ENCODE measurements at regions not wholly inside any gene's neighbourhood (a gene's known extent, or its start where the extent isn't known, plus 50 kb on each side); places are given as distances from the start of the nearest gene placed in this dataset.

DNA sequence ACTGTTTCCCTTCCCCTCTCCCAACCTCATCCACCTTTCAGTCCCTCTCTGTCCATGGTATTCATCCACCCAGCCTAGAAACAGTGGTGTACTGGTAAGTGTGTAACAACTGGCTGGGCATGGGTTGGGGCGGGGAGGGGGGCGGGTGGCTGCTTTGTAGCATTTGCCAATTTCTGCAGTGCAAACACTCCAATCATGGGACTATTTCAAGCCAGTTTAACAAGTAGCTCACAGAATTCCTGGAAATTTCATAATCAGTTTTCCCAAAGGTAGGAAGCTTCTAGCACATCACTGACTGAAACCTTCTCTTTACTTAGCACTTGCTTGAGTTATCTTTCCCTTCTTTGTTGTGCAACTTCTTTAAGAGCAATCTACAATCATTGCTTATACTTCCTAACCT is 100.8 kb upstream of the WASF3 start:
- no peak for DNase-seq

DNA sequence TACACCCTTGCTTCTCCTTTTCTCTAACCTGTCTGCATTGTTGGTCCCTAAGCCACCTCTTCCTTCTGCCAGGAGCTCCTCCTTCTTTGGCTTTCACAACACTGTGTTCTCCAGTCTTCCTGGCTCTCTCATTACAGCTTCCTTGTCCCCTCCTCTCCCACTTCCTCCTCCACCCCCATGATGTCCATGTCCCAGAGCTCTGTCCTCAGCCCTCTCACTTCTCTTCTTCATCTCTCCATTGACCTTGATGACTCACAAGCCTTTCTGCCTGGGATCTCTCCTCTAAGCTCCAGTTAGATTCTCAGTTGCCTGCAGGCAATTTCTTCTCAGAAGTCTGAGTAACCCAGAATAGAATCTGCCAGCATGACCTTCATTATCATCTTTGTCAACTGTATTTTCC is 100.3 kb upstream of the WASF3 start:
- DNase-seq: no peak

DNA sequence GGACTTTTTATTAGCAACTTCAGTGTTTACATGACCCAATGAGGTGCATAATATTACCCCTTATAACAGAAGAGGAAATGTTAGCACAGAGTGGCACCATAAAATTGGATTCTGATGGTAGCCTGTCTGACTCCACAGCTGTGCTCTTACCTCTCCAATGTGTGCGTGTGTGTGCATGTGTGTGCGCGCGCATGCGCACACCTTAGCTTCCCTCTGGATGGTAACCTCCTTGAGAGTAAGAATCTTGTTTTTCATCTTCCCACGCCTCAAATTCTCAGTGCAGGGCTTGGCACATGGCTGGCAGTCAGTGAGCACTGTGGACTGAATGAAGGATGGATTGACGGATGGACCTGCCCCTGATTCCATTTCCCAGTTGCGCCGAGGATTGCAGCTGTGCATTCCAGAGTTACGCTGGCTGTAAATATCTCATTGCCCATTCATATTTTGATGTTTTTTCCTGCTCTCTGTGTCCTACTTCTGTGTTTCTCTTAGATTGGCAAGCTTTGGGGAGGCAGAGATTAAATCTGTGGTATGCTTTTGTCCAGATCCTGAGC is 99.2 kb upstream of the WASF3 start:
- DNase-seq: no peak

DNA sequence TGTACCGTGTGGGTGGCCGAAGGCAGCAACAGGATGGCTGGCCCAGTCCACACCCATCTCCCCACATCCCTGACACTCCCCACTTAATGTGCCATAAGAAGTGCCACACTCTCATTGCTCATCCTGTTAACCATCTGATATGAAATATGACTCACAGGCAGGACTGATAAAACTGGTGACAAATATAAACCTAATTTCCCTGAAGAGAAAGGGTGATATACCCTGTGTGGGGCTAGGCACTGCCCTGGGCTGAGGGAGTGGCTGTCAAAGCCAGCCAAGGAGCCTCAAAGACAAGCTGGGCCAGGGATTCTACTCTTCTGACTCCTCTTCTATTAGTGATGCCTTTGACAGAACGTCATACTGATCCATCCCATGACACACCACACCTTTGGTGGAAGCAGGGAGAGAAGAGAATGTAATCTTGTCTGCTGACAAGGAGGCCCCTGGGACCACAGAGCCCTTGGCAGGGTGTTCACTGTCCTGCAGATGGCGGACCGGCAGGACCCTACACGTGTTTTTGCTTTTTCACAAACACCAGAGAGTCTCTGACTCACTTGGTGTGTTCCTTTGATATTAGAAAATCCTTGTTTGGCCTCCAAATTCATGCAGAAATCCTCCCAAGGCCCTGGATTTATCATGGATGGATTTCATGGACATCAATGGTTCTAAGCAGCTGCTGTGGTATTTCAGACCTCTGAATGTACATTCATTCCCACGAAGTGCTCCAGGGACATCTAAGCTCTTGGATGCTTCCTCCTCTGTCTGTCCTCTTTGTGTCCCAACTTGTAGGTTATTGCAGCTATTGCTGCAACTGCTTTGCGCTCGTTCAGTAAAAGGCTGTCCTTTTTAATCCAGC is 98.0 kb upstream of the WASF3 start:
- no peak for DNase-seq

DNA sequence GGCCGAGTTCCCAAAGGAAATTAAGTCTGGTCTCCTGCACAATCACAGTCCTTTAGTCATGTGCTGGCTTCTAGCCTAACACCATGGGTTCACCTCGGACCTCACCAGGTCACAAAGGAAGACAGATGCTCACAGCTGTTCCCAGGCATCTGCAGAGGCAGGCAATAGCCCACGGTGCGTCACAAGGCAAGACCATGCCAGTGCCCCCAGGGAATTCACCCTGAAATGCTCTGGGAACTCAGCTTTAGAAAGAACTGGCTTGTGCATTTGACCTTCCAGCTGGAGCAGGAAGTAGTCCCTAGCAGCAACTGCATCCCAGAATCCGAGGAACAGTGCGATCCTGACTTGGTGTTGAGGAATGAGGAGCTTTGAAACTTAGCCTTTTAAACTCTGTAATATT is 96.8 kb upstream of the WASF3 start:
- peak; percentile 65 for DNase-seq

DNA sequence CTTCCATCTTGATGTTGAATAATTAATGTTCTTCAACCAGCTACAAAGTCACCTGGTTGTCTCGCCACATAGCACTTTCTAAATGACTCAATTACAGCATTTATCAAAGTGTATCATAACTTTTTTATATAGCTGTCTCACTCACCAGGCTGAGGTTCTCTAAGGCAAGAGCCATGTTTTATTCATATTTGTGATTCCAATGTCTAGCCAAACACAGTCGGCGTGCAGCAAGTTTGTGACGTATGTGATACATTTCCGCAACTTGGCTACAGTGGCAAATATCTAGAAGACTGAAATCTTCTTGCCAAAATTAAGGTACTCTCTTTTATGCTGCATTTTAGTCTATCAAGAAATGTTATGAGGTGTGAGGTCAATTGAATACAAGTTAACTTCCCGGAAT is 94.2 kb upstream of the WASF3 start:
- no peak for DNase-seq

DNA sequence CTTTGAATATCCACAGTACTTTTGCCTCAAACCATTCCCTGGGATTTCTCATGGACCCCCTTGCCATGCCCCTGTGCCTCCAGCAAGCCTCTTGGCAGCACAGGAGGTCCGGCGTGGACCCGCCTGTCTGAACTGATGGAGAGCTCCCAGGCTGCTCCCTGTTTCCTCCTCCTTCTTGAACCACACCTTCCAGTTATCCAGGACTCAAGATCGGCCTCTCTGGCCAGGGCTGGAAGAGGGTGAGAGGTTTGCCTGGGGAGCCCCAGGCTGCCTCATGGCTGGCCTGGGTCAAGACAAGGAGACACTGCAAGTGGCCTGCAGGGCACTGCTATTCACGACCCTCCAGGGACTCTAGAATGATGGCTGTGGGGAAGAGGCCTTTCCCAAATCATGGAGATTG is 93.6 kb upstream of the WASF3 start:
- no peak for DNase-seq

DNA sequence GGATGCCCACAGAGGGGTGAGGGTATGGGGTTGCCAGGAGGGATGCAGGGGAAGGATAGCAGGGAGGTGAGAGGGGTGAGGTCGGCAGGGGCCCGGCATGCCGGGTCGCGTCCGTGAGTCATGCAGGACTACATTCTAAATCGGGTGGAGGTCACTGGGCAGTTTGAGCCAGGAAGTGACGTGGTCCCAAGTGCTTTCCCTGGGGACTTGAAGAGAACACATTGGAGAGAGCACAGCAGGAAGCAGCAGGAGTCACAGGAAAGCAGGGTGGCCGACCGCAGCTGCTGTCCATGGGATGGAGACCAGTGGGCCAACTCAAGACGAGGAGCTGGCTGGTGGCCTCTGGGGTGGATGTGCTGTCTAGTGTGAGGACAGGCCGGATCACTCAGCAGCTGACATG is 92.0 kb upstream of the WASF3 start:
- peak; percentile 32 for DNase-seq

DNA sequence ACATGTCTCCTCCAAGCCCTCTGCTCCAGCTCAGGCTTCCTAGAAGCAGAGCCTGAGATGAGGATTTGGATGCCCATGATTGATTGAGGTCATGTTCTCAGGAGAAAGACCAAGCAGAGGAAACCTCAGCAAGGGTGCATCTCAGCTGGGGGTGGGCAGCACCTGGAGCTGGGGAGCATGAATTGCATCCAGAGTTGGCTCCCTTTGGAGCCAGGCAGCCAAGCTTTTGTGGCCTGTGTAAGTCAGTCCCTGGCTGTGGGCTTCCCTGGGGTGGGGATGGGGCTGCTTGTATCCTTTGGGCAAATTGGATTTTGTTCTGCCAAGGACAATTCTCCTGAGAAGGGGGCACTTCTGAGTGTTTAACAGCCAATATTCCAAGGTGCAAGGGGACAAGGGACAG is 91.5 kb upstream of the WASF3 start:
- DNase-seq: peak; percentile 2

DNA sequence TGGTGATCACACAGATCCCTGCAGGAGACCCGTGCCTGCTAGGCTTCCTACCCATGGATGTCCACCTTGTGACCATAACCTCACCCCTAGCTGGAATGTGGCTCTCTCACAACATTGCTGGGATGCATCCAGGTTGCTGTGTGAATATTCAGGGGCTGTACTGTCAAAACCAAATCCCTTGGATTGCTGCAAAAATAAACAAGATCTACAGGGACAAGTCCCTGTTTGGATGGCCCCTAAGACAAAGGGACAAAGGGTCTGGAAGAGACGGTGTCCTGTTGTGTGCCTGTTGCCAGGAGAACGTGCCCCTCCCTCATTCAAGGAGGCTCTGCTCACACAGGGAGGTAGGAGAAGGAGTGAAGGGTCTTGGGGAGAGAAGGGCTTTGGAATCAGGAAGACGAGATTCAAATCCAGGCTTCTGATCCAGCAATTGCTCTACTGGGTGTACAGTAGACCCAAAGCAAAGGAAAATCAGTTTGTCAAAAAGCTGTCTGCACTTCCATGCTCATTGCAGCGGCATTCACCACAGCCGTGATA is 89.2 kb upstream of the WASF3 start:
- DNase-seq: peak; percentile 39

DNA sequence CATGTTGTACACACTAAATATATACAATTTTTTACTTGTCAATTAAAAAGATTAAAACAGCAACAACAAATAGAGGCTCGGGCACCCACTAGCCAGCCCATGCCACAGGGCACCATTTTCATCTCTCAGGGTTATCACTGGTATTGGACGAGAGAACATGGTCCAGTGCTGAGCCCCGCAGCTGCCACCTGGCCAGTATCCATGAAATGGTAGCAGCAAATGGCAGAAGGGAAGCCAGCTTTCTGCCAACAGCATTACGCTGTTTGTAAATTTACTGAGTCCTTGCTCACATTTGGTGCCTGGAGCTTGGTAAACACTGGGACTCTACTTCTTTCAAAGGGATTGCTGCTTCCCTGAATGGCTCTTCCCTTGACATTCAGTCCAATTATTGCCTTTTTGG is 87.9 kb upstream of the WASF3 start:
- peak; percentile 37 for DNase-seq

DNA sequence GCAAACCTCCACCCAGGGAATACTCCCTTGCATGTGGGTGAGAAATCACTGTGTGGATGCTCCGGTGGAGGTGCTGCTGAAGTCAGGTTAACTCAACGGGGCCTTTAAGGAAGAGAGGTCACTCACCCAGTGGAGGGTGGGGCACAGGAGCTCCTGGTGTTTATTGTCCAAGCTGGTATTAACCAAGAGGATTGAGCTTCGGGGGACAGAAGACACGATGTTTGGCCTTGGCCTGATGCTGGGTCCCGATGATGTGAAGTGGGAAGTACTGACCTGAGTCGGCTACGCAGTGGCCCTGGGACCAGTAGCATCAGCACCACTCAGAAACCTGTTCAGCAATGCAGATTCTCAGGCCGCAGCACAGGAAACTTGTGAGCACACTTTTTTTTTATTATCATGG is 85.7 kb upstream of the WASF3 start:
- peak; percentile 9 for DNase-seq

DNA sequence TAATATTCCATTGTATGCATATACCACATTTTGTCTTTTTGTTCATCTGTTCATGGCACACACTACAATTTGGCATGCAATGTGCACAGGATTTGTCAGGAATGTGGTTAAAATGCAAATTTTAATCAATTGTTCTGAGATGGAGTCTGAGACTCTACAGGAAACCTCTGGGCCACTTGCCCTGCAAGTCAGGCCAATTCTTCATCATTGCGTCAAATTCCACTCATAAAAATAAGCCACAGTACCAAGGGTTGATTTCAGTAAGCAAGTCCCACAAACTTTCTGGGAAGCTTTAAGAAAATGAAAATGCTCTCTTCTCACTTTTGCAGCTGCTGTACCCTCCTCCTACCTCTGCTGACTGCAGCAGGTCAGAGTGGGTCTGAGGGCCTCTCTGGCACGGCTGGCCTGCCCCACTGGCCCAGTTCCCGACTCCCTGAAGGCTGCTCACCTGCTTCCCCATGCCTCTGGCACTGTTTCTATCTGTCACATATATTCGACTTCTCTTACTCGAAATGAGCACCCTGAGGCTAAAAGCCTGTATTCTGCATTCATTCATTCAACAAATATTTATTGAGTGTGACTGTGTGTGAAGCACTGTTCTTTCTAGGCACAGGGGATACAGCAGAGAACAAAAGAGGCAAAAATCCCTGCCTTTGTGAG is 83.8 kb upstream of the WASF3 start:
- peak; percentile 15 for DNase-seq

DNA sequence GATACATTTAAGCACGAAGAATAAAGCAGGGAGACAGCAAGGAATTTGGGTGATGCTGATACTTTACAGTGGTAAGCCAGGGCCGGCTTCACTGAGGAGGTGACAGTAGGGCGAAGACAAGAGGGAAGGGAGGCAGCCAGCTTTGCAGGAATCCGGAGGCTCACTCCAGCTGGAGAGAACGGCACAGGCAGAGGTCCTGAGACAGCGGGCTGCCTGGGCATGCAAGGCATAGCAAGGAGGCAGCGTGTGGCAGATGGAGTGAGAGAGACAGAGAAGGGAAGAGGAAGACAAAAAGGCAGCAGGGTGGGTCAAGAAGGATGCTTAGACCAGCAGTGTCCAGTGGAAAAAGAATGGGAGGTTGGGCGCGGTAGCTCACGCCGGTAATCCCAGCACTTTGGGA is 83.2 kb upstream of the WASF3 start:
- peak; percentile 11 for DNase-seq

DNA sequence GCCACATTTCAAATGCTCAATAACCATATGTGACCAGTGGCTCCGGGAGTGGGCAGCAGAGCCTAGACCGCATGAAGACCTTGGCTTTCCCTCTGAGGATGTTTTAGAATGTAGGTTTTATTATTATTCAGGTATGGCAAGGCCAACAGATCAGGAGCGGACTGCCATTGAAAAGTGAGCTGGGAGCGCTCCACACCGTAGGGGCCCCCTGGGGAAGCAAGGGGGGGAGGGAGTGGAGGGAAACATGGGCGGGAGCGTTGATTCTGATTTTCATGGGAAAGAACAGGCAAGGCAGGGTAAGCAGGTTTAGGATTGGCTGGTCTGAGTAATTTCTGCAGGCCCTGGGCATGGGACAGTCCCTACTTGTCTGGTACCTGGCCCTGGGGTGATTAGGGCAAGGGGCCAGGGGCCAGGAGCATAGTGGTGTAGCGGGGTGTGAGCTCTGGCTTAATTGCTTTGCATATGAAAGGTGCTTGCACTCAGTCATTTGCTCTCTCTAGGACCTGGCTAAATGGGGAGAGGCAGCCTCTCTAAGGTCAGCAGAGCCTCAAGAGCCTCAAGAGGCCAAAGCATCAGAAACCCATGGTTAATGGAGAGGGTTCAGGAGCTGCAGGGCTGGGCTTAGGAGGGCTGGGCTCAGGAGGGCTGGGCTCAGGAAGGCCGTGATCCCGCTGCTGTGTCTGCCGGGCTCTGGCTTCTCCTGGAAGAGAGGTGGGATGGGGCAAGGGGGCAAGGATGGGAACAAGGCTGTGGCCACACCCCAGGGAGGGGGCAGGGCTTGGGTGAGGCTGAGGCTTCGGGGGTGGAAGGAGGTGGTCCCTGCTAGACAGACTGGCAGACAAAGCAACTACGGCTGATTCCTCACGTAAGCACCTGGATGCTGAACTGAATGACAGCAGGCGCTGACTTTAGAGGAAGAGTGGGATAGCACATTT is 82.0 kb upstream of the WASF3 start:
- peak; percentile 45 for DNase-seq

DNA sequence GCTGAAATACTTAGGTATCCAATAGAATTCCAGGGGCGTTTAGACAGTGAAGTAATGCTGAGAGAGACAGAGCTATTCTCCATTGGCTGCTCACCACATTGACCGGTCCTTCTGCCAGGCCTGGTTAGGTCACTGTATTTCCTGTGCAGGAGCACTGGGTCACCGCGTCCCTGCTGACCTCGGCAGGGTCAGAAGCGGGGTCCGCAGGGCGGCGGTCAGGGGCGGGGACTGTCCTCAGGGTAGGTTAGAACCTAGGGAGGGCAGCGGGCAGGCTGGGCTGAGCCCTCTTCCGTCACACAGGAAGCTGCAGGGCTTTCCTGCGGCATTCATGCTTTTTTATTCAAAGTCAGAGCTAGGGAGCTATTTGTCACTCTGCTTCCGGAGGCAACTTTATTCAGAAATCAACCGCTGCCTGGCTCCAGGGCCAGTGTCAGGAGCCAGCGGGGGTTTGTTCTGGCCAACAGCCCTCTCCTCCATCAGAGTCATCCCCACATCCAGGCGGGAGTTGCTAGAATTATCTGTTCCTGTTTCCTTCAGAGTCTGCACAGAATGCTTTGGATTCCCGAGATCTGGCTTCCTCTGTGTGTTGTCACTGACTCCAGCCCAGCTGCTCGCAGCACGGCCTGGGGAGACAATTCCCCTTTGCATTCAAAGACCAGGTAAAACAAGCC is 81.2 kb upstream of the WASF3 start:
- DNase-seq: peak; percentile 57

DNA sequence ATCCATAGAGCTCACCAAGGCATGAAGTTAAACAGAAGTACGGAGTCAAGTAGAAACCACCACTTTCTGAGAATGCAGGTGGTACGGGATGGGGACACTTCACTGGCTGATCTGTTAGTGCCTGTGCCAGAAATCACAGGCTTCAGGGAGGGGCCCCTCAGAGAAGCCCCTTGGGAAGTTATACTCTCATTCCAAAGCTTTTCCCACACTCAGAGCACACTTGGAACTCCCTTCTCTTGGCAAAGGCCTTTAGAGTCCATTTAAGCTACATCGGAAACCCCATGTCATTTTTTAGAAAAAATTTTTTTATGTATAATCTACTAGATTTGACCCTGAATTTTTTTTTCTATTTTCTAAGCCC is 80.7 kb upstream of the WASF3 start:
- peak; percentile 52 for DNase-seq

DNA sequence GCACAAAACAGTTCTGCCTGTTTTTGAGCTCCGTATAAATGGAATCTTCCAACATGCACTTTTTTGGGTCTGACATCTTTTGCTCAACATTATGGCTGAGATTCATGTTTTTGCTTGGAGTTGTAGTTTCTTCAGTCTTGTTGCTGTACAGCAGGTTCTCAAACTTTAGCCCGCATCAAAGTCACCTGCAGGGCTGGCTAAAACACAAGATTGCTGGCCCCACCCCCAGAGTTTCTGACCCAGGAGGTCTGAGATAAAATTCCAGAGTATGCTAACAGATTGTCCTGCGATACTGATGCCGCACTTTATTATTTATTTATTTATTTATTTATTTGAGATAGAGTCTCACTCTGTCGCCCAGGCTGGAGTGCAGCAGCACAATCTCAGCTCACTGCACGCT is 79.8 kb upstream of the WASF3 start:
- no peak for DNase-seq

DNA sequence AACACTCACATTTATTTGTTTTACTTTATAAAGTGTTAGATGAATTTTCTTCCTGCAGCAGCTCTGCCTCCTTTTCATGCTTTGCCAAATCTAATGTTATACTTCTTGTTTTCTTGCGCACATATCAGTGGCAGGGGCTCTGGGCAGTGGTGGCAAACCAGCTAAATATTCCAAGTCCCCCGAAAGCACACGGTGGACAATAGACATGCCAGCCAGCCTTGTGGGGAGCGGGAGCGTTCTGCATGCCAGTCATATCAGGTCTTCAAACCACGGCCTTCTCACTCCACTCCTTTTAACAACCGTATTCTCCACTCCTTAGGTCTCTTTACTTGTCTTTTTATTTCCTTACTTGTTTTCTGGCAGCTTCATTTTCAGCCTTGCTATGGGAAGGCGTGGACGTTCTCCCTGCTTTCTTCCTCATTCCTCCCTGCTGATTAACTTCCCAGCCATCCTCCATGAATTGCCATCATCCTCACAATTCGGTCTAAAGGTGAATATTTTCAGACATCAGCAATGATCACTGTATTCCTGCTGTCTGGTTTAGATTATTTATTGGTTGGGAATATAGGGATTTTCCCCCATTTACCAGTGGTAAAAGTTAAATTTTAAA is 77.1 kb upstream of the WASF3 start:
- peak; percentile 34 for DNase-seq

DNA sequence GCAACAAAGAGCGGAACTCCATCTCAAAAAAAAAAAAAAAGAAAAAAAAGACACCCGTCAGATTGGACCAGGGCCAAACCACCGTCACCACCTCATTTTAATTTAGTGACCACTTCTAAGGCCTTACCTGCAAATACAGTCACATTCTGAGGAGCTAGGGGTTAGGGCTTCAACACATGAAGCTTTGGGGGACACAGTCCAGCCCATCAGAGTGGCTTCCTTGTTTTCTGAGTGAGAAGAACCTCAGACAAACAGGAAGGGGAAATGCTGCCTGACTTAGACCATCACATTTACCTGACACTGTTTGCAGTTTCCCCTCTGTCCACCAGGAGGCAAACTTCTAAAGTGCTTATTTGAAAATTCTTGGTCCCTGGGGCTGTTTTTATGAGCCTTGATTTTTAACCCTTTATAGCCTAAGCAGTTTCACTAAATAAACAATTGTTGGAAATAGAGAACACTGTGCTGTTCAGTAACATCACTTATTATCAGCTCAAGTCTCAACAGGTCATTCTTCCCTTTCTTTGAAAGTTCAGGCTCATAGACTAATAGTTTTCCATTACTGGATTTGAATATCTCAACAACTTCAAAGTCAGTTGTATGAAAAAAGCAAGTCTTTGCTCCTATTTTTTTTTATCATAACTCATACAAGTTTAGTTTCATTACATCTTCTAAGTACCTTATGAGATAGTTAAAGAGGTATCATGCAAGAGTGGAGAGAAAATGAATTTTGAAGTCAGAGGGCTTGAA is 74.9 kb upstream of the WASF3 start:
- no peak for DNase-seq

DNA sequence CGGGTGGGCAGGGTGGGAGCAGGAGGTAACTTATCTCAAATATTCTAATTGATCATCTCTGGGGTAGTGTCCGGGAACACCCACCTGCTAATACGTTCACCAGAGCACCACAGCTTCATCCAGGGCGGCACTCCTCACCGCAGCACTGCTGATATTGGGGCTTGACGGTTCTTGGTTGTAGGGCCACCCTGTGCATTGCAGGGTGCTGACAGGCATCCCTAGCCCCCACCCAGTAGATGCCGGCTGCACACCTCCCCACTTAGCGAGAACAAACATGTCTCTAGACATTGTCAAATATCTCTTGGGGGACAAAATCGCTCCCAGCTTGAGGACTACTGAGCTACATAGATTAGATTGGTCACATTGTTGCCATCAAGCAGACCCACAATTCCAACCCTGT is 73.9 kb upstream of the WASF3 start:
- DNase-seq: no peak

All from right forelimb (tissue), 1 donor.